CD4-positive, alpha-beta memory T cell (primary cell): ENCODE measurements at regions not wholly inside any gene's neighbourhood (a gene's known extent, or its start where the extent isn't known, plus 50 kb on each side); places are given as distances from the start of the nearest gene placed in this dataset.

Experiments
- CTCF ChIA-PET: fragments of 350-600 bp; sonication (Branson Sonifier 250); formaldehyde crosslinking; loops from one replicate; lab custom pipeline; 2021; ENCODE audit warnings: inconsistent platforms; ENCODE audit not compliant: partially characterized antibody; lab: Charles Lee
- POLR2A ChIA-PET: fragments of 350-600 bp; sonication (Branson Sonifier 250); formaldehyde crosslinking; loops from one replicate; lab custom pipeline; 2021; ENCODE audit not compliant: partially characterized antibody; lab: Charles Lee
- DNase-seq, 5 donors: peaks; one replicate each; pipeline versions ENCODE4 v3.0.0 to v3.0.0-alpha.2; 2020 to 2022; ENCODE audit warnings: mixed read lengths in 1 of 5
- H3K27ac ChIP-seq: one replicate; pipeline ENCODE4 v1.7.0; 2013; ENCODE audit warnings: low read depth, low read length
- H3K27me3 ChIP-seq: 2 replicates; pipeline ENCODE4 v1.7.0; 2013; ENCODE audit warnings: mild to moderate bottlenecking, low read length, moderate library complexity; ENCODE audit not compliant: insufficient read depth
- H3K36me3 ChIP-seq: 2 replicates; pipeline ENCODE4 v1.7.0; 2013; ENCODE audit warnings: mild to moderate bottlenecking, low read length, moderate library complexity; ENCODE audit not compliant: insufficient read depth
- H3K4me1 ChIP-seq: 2 replicates; pipeline ENCODE4 v1.7.0; 2013; ENCODE audit warnings: mild to moderate bottlenecking, low read length, moderate library complexity; ENCODE audit not compliant: insufficient read depth
- H3K4me3 ChIP-seq, 2 donors: one replicate each; pipeline ENCODE4 v1.7.0; 2013; ENCODE audit warnings: low read length in 2 of 2, mild to moderate bottlenecking in 1 of 2
- H3K9me3 ChIP-seq, 2 donors: one replicate each; pipeline ENCODE4 v1.7.0; 2013; ENCODE audit warnings: low read length in 2 of 2, control low read depth in 1 of 2; ENCODE audit not compliant: control insufficient read depth in 1 of 2
- H3K27ac Mint-ChIP-seq, 7 donors: one replicate each; pipeline ENCODE4 v1.8.0; 2020 to 2021; ENCODE audit warnings: mixed read lengths in 7 of 7, mild to moderate bottlenecking in 6 of 7, inconsistent platforms in 3 of 7, moderate library complexity in 3 of 7
- H3K27me3 Mint-ChIP-seq, 2 donors: one replicate each; pipeline ENCODE4 v1.8.0; 2020 to 2021; ENCODE audit warnings: mixed read lengths in 2 of 2
- H3K36me3 Mint-ChIP-seq, 2 donors: one replicate each; pipeline ENCODE4 v1.8.0; 2020 to 2021; ENCODE audit warnings: mixed read lengths in 2 of 2, inconsistent platforms in 1 of 2, mild to moderate bottlenecking in 1 of 2
- H3K4me1 Mint-ChIP-seq, 4 donors: one replicate each; pipeline ENCODE4 v1.8.0; 2020 to 2021; ENCODE audit warnings: mixed read lengths in 4 of 4, mild to moderate bottlenecking in 1 of 4
- H3K4me3 Mint-ChIP-seq, 8 donors: one replicate each; pipeline ENCODE4 v1.8.0; 2020 to 2021; ENCODE audit warnings: mixed read lengths in 8 of 8, mild to moderate bottlenecking in 7 of 8, moderate library complexity in 6 of 8, inconsistent platforms in 3 of 8
- H3K9me3 Mint-ChIP-seq, 8 donors: one replicate each; pipeline ENCODE4 v1.8.0; 2020 to 2021; ENCODE audit warnings: mixed read lengths in 8 of 8, mild to moderate bottlenecking in 5 of 8, inconsistent platforms in 3 of 8, moderate library complexity in 1 of 8
- intact Hi-C: fragments of 100-400 bp; cut with micrococcal nuclease; formaldehyde crosslinking; loops from one replicate; pipeline ENCODE4 v1.15.1; 2023

GRCh38 chr5:17713301-17713700 lies 79.0 kb downstream of the TAF11L14 start:
- Mint-ChIP-seq H3K27me3 (no peaks in the 10 kb centered on the region), H3K27ac (no peak overlapping the region), H3K9me3 (peaks cover 5 to 28% (median 9%) of the 10 kb centered on the region in 8 donors), H3K4me3 (no peak overlapping the region), H3K36me3 (peaks cover 0 to 2% of the 10 kb centered on the region in 2 donors), H3K4me1 (no peaks in the 10 kb centered on the region)
- ChIA-PET POLR2A (no interaction called here), CTCF (no interaction called here)
- Histone ChIP-seq H3K4me3 (no peak overlapping the region), H3K4me1 (no peaks in the 10 kb centered on the region), H3K36me3 (no peaks in the 10 kb centered on the region), H3K9me3 (no peaks in the 10 kb centered on the region), H3K27me3 (no peaks in the 10 kb centered on the region), H3K27ac (no peak overlapping the region)
- intact Hi-C loops, result no loop called here
- no peak for DNase-seq

GRCh38 chr5:17714186-17714585 lies 79.9 kb downstream of the TAF11L14 start:
- H3K36me3 Mint-ChIP-seq, result peaks cover 0 to 2% of the 10 kb centered on the region in 2 donors
- Histone ChIP-seq H3K27ac (no peak overlapping the region), H3K27me3 (no peaks in the 10 kb centered on the region), H3K4me1 (no peaks in the 10 kb centered on the region), H3K9me3 (no peaks in the 10 kb centered on the region), H3K4me3 (no peak overlapping the region), H3K36me3 (no peaks in the 10 kb centered on the region)
- ChIA-PET POLR2A (no interaction called here), CTCF (no interaction called here)
- H3K4me1 Mint-ChIP-seq, result no peaks in the 10 kb centered on the region
- no peak overlapping the region for H3K27ac Mint-ChIP-seq
- DNase-seq, result no peak
- no peaks in the 10 kb centered on the region for H3K27me3 Mint-ChIP-seq
- H3K4me3 Mint-ChIP-seq, result no peak overlapping the region
- intact Hi-C loops, result no loop called here
- peaks cover 5 to 28% (median 9%) of the 10 kb centered on the region in 8 donors for H3K9me3 Mint-ChIP-seq

DNA sequence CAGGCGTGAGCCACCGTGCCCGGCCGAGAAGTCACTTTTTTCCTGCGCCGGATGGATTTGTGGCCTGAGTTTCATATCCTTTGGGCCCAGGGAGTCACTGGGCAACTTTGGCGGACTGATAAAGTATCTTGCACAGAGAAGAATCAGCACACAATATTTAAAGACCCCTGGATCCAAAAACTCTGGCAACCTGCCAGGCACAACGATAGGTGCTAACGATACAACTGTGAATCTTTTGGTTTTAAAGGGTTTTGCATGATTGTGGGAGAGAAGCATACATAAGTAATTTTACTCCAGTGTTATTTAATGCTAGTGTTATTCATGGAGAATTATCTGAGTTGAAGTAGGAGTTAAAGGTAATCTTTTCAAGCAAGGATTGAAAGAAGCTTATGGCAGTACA lies 85.3 kb downstream of the TAF11L14 start:
- Mint-ChIP-seq H3K27ac (no peak overlapping the region), H3K4me3 (no peak overlapping the region), H3K9me3 (peaks cover 3 to 22% (median 7%) of the 10 kb centered on the region in 8 donors), H3K36me3 (peaks cover 0 to 2% of the 10 kb centered on the region in 2 donors), H3K27me3 (no peaks in the 10 kb centered on the region), H3K4me1 (no peaks in the 10 kb centered on the region)
- Histone ChIP-seq H3K27me3 (no peaks in the 10 kb centered on the region), H3K27ac (no peak overlapping the region), H3K9me3 (no peaks in the 10 kb centered on the region), H3K36me3 (no peaks in the 10 kb centered on the region), H3K4me3 (no peak overlapping the region), H3K4me1 (no peaks in the 10 kb centered on the region)
- CTCF ChIA-PET, result no interaction called here
- intact Hi-C loops, result no loop called here
- POLR2A ChIA-PET, result no interaction called here
- DNase-seq, result no peak

DNA sequence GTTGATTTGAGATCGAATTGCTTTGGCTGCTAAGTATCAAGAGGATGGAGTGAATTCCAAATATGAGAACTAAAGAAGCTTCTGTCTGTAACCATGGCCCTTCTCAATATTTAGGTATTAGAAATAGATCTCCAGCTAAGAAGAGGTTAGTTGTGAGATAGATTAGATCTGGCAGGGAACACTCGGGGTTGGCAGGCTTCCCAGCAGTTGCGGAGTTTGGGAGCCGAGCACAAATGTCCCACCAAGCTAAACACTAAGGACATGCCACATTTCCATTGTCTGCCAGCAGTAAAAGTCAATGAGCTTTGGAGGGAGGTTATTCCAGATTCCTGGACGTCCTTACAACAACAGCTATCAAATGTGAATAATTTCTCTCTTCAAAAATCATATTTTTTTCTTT lies 85.8 kb downstream of the TAF11L14 start:
- no peak for DNase-seq
- Histone ChIP-seq H3K9me3 (no peaks in the 10 kb centered on the region), H3K27ac (no peak overlapping the region), H3K36me3 (no peaks in the 10 kb centered on the region), H3K27me3 (no peaks in the 10 kb centered on the region), H3K4me1 (no peaks in the 10 kb centered on the region), H3K4me3 (no peak overlapping the region)
- ChIA-PET POLR2A (no interaction called here), CTCF (no interaction called here)
- H3K4me1 Mint-ChIP-seq, result no peaks in the 10 kb centered on the region
- intact Hi-C loops, result no loop called here
- H3K36me3 Mint-ChIP-seq, result peaks cover 0 to 2% of the 10 kb centered on the region in 2 donors
- peaks cover 3 to 19% (median 7%) of the 10 kb centered on the region in 8 donors for H3K9me3 Mint-ChIP-seq
- no peak overlapping the region for H3K4me3 Mint-ChIP-seq
- H3K27me3 Mint-ChIP-seq, result no peaks in the 10 kb centered on the region
- no peak overlapping the region for H3K27ac Mint-ChIP-seq

- Mint-ChIP-seq H3K27me3 (no peaks in the 10 kb centered on the region), H3K4me1 (no peaks in the 10 kb centered on the region), H3K4me3 (no peak overlapping the region), H3K36me3 (no peaks in the 10 kb centered on the region), H3K27ac (no peak overlapping the region), H3K9me3 (peaks cover 0 to 18% (median 5%) of the 10 kb centered on the region in 8 donors)
- Histone ChIP-seq H3K27me3 (no peaks in the 10 kb centered on the region), H3K4me3 (no peak overlapping the region), H3K36me3 (no peaks in the 10 kb centered on the region), H3K27ac (no peak overlapping the region), H3K9me3 (no peaks in the 10 kb centered on the region), H3K4me1 (no peaks in the 10 kb centered on the region)
- POLR2A ChIA-PET, result no interaction called here
- intact Hi-C loops, result no loop called here
- no peak for DNase-seq
- CTCF ChIA-PET, result no interaction called here
Measured at GRCh38 chr5:17723876-17724275, 89.6 kb downstream of the TAF11L14 start.

- Histone ChIP-seq H3K36me3 (no peaks in the 10 kb centered on the region), H3K4me1 (no peaks in the 10 kb centered on the region), H3K4me3 (no peak overlapping the region), H3K27ac (no peak overlapping the region), H3K27me3 (no peaks in the 10 kb centered on the region), H3K9me3 (no peaks in the 10 kb centered on the region)
- H3K36me3 Mint-ChIP-seq, result no peaks in the 10 kb centered on the region
- H3K27me3 Mint-ChIP-seq, result no peaks in the 10 kb centered on the region
- no peak for DNase-seq
- POLR2A ChIA-PET, result no interaction called here
- H3K4me3 Mint-ChIP-seq, result no peak overlapping the region
- H3K27ac Mint-ChIP-seq, result no peak overlapping the region
- H3K9me3 Mint-ChIP-seq, result peaks cover 0 to 10% (median 4%) of the 10 kb centered on the region in 8 donors
- intact Hi-C loops, result no loop called here
- H3K4me1 Mint-ChIP-seq, result no peaks in the 10 kb centered on the region
- CTCF ChIA-PET, result no interaction called here
Measured at GRCh38 chr5:17727098-17727497, 92.8 kb downstream of the TAF11L14 start.

- H3K27me3 Mint-ChIP-seq, result no peaks in the 10 kb centered on the region
- H3K27ac Mint-ChIP-seq, result no peak overlapping the region
- H3K4me1 Mint-ChIP-seq, result no peaks in the 10 kb centered on the region
- H3K4me3 Mint-ChIP-seq, result no peak overlapping the region
- ChIA-PET POLR2A (no interaction called here), CTCF (interaction anchor here (0.6 kb wide), 1 partner anchor 1209 kb away, joined by 3 read pairs; no protein-coding TSS in a partner anchor)
- no peaks in the 10 kb centered on the region for H3K36me3 ChIP-seq
- intact Hi-C loops, result no loop called here
- H3K4me1 ChIP-seq, result no peaks in the 10 kb centered on the region
- no peaks in the 10 kb centered on the region for H3K36me3 Mint-ChIP-seq
- peaks cover 0 to 15% (median 2%) of the 10 kb centered on the region in 8 donors for H3K9me3 Mint-ChIP-seq
- no peak overlapping the region for H3K27ac ChIP-seq
- no peak for DNase-seq
- no peaks in the 10 kb centered on the region for H3K27me3 ChIP-seq
- no peak overlapping the region for H3K4me3 ChIP-seq
- no peaks in the 10 kb centered on the region for H3K9me3 ChIP-seq
Measured at GRCh38 chr5:17730421-17730820, 96.2 kb downstream of the TAF11L14 start.
